Breast epithelium (tissue), 3 donors: ENCODE measurements at regions not wholly inside any gene's neighbourhood (a gene's known extent, or its start where the extent isn't known, plus 50 kb on each side); places are given as distances from the start of the nearest gene placed in this dataset.

Experiments used
- POLR2A ChIP-seq: fragments of 450-650 bp; IDR thresholded peaks from one replicate; pipeline ENCODE4 v1.6.1; 2016; ENCODE audit warnings: antibody characterized with exemption, mild to moderate bottlenecking, moderate library complexity
- POLR2AphosphoS5 ChIP-seq, 3 donors: sonication (generic); formaldehyde crosslinking; IDR thresholded peaks; one replicate each; pipeline ENCODE4 v1.6.1; 2017; ENCODE audit warnings: antibody characterized with exemption in 3 of 3
- TF ChIP-seq, protein P1 (sequence below), 3 donors: fragments of 450-650 bp; IDR thresholded peaks; one replicate each; pipeline ENCODE4 v1.5.1; 2016 to 2017; ENCODE audit warnings: antibody characterized with exemption in 3 of 3, mild to moderate bottlenecking in 3 of 3, moderate library complexity in 3 of 3

DNA sequence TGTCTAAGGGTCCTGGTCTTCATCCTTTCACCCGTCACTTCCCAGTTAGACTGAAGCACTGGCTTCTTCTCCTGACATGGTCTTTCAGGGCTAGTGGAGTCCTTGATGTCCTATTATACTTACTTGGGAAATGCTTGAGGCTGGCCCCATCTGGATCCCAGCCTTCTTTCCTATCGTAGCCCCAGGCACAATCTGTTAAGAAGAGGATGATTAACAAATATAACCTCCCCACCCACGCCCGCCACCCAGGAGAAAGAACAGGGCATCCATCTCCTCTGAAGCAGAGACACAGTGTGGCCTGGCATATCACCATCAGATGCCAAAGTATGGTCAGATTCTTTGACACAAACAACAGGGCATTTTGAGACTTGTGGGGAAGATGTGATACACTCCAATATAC lies 530.1 kb downstream of the SOX11 start:
- TF ChIP-seq POLR2AphosphoS5 (IDR thresholded peaks at IDR 0.05) (no peak), POLR2A (no peak)
- TF ChIP-seq, protein P1, sequence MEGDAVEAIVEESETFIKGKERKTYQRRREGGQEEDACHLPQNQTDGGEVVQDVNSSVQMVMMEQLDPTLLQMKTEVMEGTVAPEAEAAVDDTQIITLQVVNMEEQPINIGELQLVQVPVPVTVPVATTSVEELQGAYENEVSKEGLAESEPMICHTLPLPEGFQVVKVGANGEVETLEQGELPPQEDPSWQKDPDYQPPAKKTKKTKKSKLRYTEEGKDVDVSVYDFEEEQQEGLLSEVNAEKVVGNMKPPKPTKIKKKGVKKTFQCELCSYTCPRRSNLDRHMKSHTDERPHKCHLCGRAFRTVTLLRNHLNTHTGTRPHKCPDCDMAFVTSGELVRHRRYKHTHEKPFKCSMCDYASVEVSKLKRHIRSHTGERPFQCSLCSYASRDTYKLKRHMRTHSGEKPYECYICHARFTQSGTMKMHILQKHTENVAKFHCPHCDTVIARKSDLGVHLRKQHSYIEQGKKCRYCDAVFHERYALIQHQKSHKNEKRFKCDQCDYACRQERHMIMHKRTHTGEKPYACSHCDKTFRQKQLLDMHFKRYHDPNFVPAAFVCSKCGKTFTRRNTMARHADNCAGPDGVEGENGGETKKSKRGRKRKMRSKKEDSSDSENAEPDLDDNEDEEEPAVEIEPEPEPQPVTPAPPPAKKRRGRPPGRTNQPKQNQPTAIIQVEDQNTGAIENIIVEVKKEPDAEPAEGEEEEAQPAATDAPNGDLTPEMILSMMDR (IDR thresholded peaks at IDR 0.05) = no peak
